ENCODE measurements at regions not wholly inside any gene's neighbourhood (a gene's known extent, or its start where the extent isn't known, plus 50 kb on each side); places are given as distances from the start of the nearest gene placed in this dataset.

DNA sequence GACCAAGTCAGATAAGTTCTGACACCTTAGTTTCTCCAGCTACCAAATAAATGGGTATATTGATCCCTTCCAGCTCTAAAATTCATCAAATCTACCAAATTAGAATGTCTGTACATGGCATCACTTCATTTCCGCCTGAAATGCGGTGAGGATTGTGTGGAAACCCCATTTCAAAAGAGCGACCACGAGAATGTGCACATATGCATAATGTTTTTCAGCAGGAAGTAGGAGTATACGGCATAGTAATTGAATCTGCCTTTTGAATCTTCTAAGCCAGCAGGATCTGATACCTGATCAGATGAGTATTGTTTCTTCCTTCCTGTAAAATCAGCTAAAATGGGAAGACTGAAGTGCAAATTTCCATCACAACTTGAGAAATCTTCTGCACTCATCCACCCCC is 418.6 kb downstream of the TMEM38B start:
- Histone ChIP-seq H3K4me1 (replicated peaks in 1 of 4; ENCODE audit: control insufficient read depth in 3 of 4, insufficient read depth in 4 of 4, low read length in 3 of 4) (no peaks in the 10 kb centered on the region), H2AK5ac (ENCODE audit: low read depth, low read length) (no peak overlapping the region), H3K79me1 (ENCODE audit: low read depth, low read length) (no peaks in the 10 kb centered on the region), H4K5ac (ENCODE audit: insufficient read length, low read depth, low read length) (no peak overlapping the region), H3K4ac (replicated peaks; ENCODE audit: insufficient read length, low read depth, low read length) (no peak overlapping the region), H3K56ac (replicated peaks; ENCODE audit: insufficient read length, low read depth, low read length) (no peak overlapping the region), H3K36me3 (ENCODE audit: control insufficient read depth in 2 of 4, insufficient read depth in 4 of 4, low read length in 3 of 4) (no peaks in the 10 kb centered on the region), H2BK5ac (ENCODE audit: low read depth, low read length) (no peak overlapping the region), H3K9me3 (ENCODE audit: insufficient read depth in 2 of 2, low read depth in 1 of 2, low read length in 1 of 2) (no peaks in the 10 kb centered on the region), H2BK120ac (replicated peaks; ENCODE audit: low read depth, low read length) (no peak overlapping the region), H3K79me2 (ENCODE audit: control insufficient read depth in 1 of 2, insufficient read depth in 2 of 2, low read length in 2 of 2) (no peaks in the 10 kb centered on the region), H2BK15ac (ENCODE audit: low read length) (no peak overlapping the region), H3K18ac (ENCODE audit: extremely low read depth, low read length) (no peak overlapping the region), H4K91ac (replicated peaks; ENCODE audit: insufficient read length, low read length) (no peak overlapping the region), H3K14ac (ENCODE audit: insufficient read length) (no peak overlapping the region), H3K4me2 (ENCODE audit: insufficient read depth in 1 of 2, low read depth in 2 of 2, low read length in 2 of 2) (no peak overlapping the region), H3K27ac (ENCODE audit: low read depth, low read length) (no peak overlapping the region), H3K9ac (replicated peaks in 1 of 4; ENCODE audit: extremely low read depth in 1 of 4, low read depth in 3 of 4, low read length in 3 of 4) (no peak overlapping the region), H4K8ac (ENCODE audit: extremely low read depth, insufficient read depth, low read length) (no peak overlapping the region), H3K4me3 (ENCODE audit: extremely low read depth in 1 of 4, insufficient read depth in 2 of 4, low read depth in 3 of 4, low read length in 4 of 4) (no peak overlapping the region), H4K20me1 (replicated peaks in 1 of 2; ENCODE audit: control insufficient read depth in 1 of 2, insufficient read depth in 2 of 2, low read length in 2 of 2) (no peaks in the 10 kb centered on the region), H2BK12ac (ENCODE audit: low read depth, low read length) (no peak overlapping the region), H2BK20ac (ENCODE audit: low read length) (no peak overlapping the region), H2AFZ (ENCODE audit: low read length) (0 out of 2 replicates have a peak overlapping the region, but pooled peaks have one; percentile 18), H3K27me3 (replicated peaks in 1 of 4; ENCODE audit: control insufficient read depth in 3 of 4, extremely low read depth in 1 of 4, insufficient read depth in 3 of 4, low read length in 3 of 4) (no peaks in the 10 kb centered on the region), H3K23me2 (ENCODE audit: low read depth, low read length) (no peaks in the 10 kb centered on the region), H3K23ac (ENCODE audit: insufficient read length) (no peak overlapping the region)
- POLR2A ChIA-PET (ENCODE audit: partially characterized antibody) = no interaction called here
- CTCF ChIA-PET (ENCODE audit: partially characterized antibody) = interaction anchor here (0.6 to 0.9 kb wide), 3 partner anchors 28 to 234 kb away, joined by 3 to 4 read pairs (median 4); no protein-coding TSS in a partner anchor
- WGBS, 2 experiments (ENCODE audit: extremely low coverage in 1 of 2, insufficient coverage in 1 of 2, insufficient read length in 1 of 2, insufficient replicate concordance in 2 of 2, low coverage in 1 of 2, low lambda C conversion rate in 2 of 2, missing lambda C conversion rate in 1 of 2) = 99% methylated on average over 5 of the region's 5 CpGs; no CpG with 5 or more reads in 1 of the 2 experiments
- FAIRE-seq = no peak
- DNase-seq (ENCODE audit: low read depth in 1 of 2, low spot score in 2 of 2) = no peak
- TF ChIP-seq CHD7 (IDR thresholded peaks at IDR 0.05; ENCODE audit: insufficient replicate concordance, low read length) = no peak

Data from H1 (cell line).